K562 (cell line): ENCODE measurements at regions not wholly inside any gene's neighbourhood (a gene's known extent, or its start where the extent isn't known, plus 50 kb on each side); places are given as distances from the start of the nearest gene placed in this dataset.

ENCODE experiments used
- ATF7 ChIP-seq: fragments of 450-650 bp; IDR thresholded peaks from 2 replicates; pipeline ENCODE4 v1.7.1; 2014; ENCODE audit warnings: mild to moderate bottlenecking, moderate library complexity
- BMI1 ChIP-seq: fragments of 150-350 bp; IDR thresholded peaks from 2 replicates; pipeline ENCODE4 v1.6.1; 2014; ENCODE audit warnings: low read length
- CXXC5 ChIP-seq: fragments of 250-450 bp; sonication (Bioruptor Pico); IDR thresholded peaks from 2 replicates; pipeline ENCODE4 v1.8.0; 2022; ENCODE audit warnings: inconsistent platforms, mild to moderate bottlenecking, moderate library complexity
- DACH1 ChIP-seq: fragments of 450-650 bp; IDR thresholded peaks from 2 replicates; pipeline ENCODE4 v1.6.1; 2018; ENCODE audit not compliant: partially characterized antibody
- DNMT1 ChIP-seq: fragments of 450-650 bp; IDR thresholded peaks from 2 replicates; pipeline ENCODE4 v1.6.1; 2016; ENCODE audit warnings: antibody characterized with exemption, mild to moderate bottlenecking
- E2F4 ChIP-seq: sonication (generic); formaldehyde crosslinking; IDR thresholded peaks from 2 replicates; pipeline ENCODE4 v1.8.0; 2022; ENCODE audit warnings: mild to moderate bottlenecking, low read depth, missing genetic modification reagents
- ELF4 ChIP-seq: fragments of 450-650 bp; formaldehyde crosslinking; IDR thresholded peaks from 2 replicates; pipeline ENCODE4 v1.4.0; 2022; ENCODE audit warnings: missing genetic modification characterization
- MAZ ChIP-seq, 2 experiments: fragments of 450-650 bp in 1 of 2; sonication (generic) in 1 of 2; formaldehyde crosslinking; IDR thresholded peaks in 1 of 2; conservative IDR thresholded peaks in 1 of 2; 2 replicates each; pipeline versions ENCODE4 v1.4.0 to v1.5.0; 2020; ENCODE audit warnings: mild to moderate bottlenecking in 1 of 2, missing genetic modification reagents in 1 of 2
- NBN ChIP-seq: fragments of 450-650 bp; IDR thresholded peaks from 2 replicates; pipeline ENCODE4 v1.6.1; 2016; ENCODE audit warnings: low read depth, mild to moderate bottlenecking
- NR3C1 ChIP-seq: sonication (generic); formaldehyde crosslinking; IDR thresholded peaks from 2 replicates; pipeline ENCODE4 v1.8.1; 2022; ENCODE audit warnings: missing genetic modification reagents
- PCBP2 ChIP-seq: fragments of 200-400 bp; formaldehyde crosslinking; IDR thresholded peaks from 2 replicates; pipeline ENCODE4 v1.6.1; 2018; ENCODE audit warnings: low read length, low read depth, mild to moderate bottlenecking, moderate library complexity; ENCODE audit not compliant: poor library complexity, severe bottlenecking
- POLR3A ChIP-seq: IDR thresholded peaks from 2 replicates; pipeline ENCODE4 v1.6.1; 2011; ENCODE audit warnings: borderline replicate concordance, mild to moderate bottlenecking, moderate library complexity; ENCODE audit not compliant: insufficient read length, insufficient read depth; ENCODE audit errors: extremely low read depth
- SNRNP70 ChIP-seq: fragments of 200-400 bp; formaldehyde crosslinking; optimal IDR thresholded peaks from 2 replicates; pipeline ENCODE3; 2017; ENCODE audit warnings: low read depth, low read length
- TCFL5 ChIP-seq: fragments of 250-450 bp; sonication (Bioruptor Pico); conservative IDR thresholded peaks from 2 replicates; pipeline ENCODE4 v1.6.1; 2021; ENCODE audit warnings: mild to moderate bottlenecking, moderate library complexity, matching md5 sums
- WHSC1 ChIP-seq: IDR thresholded peaks from one replicate; pipeline ENCODE4 v1.6.1; 2012; ENCODE audit warnings: low read length, control low read depth, inconsistent platforms
- ZNF699 ChIP-seq: fragments of 250-450 bp; sonication (Bioruptor Pico); IDR thresholded peaks from 2 replicates; pipeline ENCODE4 v1.8.0; 2021; ENCODE audit warnings: mild to moderate bottlenecking, moderate library complexity; ENCODE audit not compliant: insufficient replicate concordance
- TF ChIP-seq, protein P1 (sequence below): fragments of 450-650 bp; IDR thresholded peaks from 2 replicates; pipeline ENCODE4 v1.6.1; 2017; ENCODE audit warnings: mild to moderate bottlenecking, moderate library complexity

- TF ChIP-seq MAZ (CRISPR knock-in tag; conservative IDR thresholded peaks at IDR 0.05 in 1 of 2, IDR thresholded peaks at IDR 0.05 in 1 of 2) (no peak), NBN (no peak), NR3C1 (CRISPR knock-in tag) (no peak), E2F4 (CRISPR knock-in tag) (no peak), ATF7 (no peak; the same call in 1 of the 2 replicates), CXXC5 (no peak), ZNF699 (no peak), WHSC1 (no peak), POLR3A (no peak), PCBP2 (no peak), SNRNP70 (no peak), DNMT1 (0 out of 2 replicates have a peak, but pooled peaks have one; percentile 38), DACH1 (peak; percentile 25), ELF4 (CRISPR knock-in tag) (no peak), BMI1 (no peak), TCFL5 (CRISPR knock-in tag) (no peak)
- TF ChIP-seq, protein P1, sequence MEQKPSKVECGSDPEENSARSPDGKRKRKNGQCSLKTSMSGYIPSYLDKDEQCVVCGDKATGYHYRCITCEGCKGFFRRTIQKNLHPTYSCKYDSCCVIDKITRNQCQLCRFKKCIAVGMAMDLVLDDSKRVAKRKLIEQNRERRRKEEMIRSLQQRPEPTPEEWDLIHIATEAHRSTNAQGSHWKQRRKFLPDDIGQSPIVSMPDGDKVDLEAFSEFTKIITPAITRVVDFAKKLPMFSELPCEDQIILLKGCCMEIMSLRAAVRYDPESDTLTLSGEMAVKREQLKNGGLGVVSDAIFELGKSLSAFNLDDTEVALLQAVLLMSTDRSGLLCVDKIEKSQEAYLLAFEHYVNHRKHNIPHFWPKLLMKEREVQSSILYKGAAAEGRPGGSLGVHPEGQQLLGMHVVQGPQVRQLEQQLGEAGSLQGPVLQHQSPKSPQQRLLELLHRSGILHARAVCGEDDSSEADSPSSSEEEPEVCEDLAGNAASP = no peak
Observed at GRCh38 chr4:80142394-80143306, 54.7 kb upstream of the PRDM8 start (continued).
